Mucosa of gallbladder (tissue), 1 donor: ENCODE measurements at regions not wholly inside any gene's neighbourhood (a gene's known extent, or its start where the extent isn't known, plus 50 kb on each side); places are given as distances from the start of the nearest gene placed in this dataset.

Experiments
- DNase-seq: peaks from one replicate; pipeline ENCODE4 v3.0.0-alpha.2; 2020; ENCODE audit warnings: low spot score
- donor health status: DM: no; HTN: no; CAD: no.

DNA sequence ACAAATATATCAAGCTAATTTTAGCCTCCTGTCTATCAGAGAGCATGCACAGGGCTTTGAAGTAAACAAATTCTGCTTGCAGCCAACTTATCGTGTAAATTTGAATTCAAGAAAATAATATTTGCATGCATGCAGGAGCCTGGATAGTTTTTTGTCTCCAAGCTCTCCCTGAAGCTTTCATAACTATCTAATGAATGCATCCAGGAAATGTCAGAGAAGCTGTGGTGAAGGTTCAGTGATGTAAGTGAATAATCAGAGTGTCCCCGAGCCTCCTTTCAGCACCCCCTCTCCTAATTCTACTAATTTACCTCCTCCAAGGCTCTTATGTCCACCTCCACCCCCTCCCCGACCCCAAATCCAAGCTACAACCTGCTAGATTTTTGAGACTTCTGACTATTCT, 172.0 kb upstream of the ZNF32 start:
- no peak for DNase-seq

DNA sequence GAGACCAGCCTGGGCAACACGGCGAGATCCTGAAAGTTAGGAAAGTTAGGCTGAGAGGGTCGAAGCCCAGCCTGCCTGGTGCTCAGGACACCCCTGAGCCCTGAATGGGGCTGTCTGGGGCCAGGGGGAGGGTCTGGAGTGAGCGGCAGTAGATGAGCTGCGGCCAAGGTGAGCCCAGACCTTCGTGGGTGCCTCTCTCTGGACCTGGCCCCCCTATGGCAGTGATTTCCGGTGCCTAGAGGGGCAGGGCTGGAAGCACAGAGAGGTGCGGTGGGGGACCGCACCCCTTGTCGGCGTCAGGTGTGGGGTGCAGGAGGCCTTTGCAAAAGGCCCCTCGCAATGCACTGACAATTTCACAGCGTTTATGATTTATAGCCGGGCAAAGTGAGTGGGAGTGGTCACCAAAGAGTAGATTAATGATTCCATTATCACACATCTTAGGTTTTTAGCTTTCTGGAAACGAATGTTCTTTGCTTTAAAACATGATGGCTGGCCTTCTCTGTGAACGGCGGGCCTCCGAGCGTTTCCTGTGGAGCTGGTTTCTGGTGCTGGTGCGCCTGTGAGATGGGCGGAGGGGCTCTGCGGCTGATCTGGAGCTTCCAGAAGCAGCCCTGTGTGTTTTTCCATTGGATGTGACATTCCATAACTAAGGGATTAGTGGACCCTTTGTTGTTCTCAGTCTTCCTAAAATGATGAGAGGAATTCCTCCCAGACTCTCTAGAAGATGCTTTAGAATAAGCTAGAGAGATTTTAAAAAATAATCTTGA, 171.0 kb upstream of the ZNF32 start:
- DNase-seq, result no peak

DNA sequence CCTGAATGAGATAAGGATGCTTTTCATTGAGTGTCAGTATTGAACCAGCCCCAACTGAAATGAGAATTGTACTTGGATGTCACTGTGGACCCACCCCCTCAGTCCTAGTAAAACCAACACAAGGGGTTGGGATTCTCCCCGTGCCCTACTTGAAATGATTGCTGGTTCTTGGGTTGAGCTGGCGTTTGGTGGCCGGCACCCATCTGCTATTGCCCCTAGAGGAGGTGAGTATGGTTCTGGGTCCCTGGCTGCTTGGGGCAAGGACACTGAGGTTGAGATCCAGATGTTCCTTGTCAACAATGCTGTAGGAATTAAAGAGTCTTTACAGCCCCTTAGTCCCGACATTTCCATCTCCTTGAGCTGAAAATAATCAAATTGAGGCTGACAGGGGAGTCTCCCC, 170.0 kb upstream of the ZNF32 start:
- DNase-seq, result no peak

DNA sequence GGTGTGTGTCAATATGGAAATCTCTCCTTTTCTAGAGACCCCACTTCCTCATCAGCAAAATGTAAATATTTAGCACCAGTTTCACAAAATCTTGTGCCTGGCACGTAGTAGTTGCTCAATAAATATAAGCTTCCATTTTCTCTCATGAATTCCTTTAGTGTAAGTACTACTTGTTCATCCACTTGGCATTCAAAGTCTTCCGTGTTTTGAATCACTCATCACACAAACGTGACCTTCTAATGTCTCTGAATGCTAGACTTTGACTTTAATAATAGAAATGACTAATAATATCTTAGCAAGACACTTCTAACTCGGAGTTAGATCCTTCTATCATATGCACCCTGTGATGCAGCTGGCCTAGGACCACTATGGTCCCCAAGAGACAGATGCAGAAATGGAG, 168.7 kb upstream of the ZNF32 start:
- DNase-seq, result no peak

DNA sequence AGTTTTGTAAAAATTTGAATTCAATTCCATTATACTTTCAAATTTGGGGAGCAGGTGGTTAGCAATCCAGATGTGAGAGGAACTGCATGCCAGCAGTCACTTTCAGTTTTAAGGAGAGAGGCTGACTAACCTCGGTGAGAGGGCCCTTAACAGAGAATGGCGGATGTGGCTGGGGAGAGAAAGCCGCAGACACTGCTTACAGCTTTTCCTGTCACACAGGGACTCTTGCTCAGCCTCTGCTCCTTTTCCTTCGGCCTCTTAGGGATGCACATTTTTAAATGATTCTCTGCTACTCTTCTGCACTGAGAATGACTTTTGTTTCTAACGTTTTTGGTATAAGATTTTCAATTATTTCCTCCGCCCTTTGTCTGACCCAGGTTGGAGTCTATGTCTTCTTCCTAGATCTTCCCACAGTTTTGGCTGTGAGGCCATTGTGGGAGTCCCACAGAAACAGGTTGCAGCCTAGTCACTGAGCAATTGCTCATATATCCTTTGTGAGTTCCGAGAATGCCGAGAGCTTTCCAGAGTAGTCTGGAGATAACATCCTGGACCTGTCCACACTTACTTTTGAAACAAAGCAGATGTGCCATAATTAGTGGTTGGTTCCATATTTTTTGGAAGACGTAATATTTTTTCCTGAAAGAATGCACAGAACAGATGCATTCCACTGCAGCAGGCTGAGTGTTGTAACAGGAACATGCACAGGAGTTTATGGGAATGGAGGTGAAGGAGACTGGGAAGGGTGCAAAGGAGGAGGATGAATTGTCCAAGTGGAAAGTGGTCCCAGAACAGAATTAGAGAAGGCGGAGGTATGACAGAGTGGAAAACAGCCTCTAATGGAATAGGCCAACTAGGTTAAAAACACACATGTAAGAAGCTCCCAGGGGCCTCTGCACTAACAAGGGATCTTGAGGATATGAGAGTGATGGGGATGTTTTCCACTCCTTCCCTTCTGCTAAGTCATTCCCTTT, 168.0 kb upstream of the ZNF32 start:
- DNase-seq, result peak; percentile 47

DNA sequence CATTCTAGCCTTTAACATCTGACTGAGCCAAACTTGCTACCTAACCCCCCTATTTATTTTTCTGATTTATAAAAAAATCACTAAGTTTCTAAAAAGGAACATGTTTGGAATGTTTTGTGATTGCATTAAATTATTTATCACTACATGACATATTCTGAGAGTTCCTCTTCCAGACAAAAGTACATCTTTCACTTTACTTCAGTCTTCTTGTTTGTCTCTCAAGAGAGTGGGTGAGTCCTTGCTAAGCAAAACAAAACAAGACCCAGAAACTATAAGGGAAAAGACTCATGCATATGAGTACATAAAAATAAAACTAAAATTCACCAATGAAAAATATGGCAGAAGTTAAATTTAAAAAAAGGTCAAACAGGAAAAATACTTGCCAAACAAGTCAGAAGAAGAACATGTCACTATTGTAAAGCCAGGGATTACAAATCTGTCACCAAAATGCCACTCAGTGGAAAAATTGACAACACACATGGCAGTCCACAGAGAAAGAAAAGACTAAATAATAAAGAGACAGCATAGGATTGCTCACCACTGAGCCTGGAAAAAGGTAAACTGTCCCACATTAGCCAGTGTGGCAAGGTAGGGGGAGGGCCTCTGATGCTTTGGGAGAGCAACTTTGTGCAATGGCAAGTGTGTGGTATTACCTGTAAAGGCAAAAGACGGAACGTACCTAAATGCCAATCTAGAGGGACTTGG, 166.7 kb upstream of the ZNF32 start:
- DNase-seq, result no peak

DNA sequence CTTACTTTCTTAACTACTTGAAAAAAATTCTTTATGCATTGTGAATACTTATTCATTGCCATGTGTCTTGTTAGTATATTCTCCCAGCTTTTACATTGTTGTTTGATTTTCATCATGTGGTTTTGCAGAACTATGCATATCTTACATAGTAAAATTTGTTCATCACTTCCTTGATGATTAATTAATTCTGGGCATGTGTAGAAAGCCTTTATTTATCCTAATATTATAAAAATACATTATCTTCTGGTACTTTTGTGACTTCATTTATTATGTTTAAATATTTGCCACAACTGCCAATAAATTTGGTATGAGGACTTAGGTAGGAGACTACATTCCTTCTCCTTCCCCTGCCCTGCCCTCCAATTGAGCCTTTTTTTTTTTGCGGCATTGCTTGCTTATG, 166.0 kb upstream of the ZNF32 start:
- DNase-seq, result no peak

DNA sequence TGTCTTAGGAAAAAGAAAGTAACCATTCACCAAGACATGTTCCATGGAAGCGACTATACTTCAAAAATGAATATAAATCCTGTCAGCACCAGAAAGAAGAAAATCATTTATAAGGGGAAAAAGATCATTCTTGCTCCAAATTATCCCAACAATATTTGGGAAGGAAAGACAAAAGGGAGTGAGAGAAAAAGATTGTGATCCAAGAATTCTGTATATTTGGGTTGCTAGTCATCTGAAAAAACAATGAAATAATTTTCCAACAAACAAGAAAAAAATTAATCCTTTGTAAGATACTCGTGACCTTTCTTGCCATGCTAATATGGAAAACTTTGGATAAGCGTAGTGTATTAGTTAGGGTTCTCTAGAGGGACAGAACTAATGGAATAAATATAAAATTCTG, 163.2 kb upstream of the ZNF32 start:
- no peak for DNase-seq

DNA sequence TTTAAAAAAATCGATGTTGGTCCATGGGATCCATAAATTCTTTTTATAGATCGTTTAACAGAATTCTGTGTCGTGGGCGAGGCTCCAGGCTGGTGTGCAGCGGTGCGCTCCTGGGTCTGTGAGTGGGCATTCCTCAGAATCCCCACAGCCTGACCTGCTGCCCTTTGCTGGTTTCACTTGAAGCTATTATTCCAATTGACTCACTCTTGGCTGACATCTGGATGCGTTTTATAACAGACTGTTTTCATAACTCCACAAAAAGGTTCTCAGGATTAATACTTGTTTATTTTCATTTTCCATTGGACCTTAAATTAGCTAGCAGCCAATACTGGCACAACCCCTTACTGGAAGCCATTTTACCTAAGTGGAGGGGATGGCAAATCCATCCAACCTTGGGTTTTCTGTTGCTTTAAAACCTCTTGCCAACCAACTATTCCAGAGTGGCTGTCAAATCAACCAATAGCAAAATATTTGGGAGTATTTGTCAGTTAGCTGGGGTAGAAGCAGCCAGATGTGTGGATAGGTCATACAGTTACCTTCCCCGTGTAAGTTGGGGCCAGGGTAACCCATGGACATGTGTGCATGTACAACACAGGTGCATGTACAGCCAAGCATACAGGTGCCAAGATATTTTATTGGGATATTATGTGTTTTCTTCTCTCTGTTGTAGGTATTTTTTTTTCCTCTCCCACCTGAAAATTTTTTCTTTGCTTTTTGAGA, 160.7 kb upstream of the ZNF32 start:
- no peak for DNase-seq

DNA sequence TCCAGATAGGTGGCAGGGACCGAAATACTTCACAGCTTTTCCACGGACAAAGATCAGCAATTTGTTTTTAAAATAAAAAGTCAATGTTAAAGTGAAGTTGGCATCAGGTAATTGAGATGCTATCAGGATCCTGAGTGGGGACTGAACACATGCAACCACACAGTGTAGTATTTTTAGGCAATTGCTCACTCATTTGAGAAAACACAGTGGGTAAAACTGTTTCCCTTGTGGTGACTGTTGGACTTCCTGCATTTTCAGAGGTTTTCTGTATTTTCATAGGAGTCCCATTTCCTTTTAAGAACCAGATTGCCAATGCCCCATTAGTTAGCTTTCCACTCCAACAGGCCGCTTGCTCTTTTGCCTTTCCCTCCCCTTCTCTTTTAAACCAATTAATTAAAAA, 159.5 kb upstream of the ZNF32 start:
- DNase-seq, result no peak

DNA sequence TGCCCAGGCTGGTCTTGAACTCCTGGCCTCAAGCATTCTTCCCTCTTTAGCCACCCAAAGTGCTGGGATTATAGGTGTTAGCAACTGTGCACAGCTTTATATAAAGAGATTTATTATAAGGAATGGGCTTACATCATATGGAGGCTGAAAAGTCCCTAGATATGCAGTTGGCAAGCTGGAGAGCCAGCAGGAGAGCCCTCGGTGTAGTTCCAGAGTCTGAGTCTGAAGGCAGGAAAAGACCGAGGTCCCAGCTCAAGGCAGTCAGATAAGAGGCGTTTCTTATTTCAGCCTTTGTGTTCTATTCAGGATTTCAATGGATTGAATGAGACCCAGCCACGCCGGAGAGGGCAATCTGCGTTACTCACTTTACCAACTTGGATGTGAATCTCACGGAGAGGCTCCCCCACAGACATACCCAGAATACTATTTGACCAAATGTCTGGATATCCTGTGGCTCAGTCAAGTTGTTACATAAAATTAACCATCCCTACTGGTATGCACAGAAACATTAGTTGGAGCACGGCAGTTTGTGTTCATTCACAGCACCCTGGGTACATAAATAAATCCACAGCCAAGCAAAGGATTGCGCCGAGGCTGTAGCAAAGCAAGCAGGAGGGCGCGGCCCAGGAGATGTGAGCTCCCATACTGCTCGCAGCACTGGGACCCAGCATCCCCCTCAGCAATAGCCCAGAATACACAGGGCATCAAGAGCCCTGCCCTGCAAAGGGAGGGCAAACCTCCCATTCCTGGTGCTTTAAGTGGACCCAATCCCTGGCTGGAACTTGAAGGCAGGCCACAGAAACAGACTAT, 158.4 kb upstream of the ZNF32 start:
- DNase-seq, result no peak

DNA sequence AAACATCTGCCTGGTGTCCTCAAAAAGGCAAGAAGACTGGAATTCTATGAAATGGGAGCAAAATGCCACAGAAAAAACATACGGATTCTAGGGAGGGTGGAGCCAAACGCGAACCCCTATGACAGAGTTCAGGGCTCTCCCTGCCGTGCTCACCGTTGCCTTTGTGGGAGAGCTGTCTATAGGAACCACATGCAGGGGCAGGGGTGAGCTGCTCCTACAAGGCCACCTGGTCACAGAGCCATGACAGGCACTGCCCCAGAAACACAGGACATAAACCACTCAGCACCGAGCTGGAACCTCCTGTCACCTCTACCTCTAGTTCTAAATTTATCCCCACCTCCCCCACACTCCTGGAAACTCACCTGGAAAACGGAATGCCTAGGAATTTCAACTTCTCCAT, 155.1 kb upstream of the ZNF32 start:
- DNase-seq, result no peak

DNA sequence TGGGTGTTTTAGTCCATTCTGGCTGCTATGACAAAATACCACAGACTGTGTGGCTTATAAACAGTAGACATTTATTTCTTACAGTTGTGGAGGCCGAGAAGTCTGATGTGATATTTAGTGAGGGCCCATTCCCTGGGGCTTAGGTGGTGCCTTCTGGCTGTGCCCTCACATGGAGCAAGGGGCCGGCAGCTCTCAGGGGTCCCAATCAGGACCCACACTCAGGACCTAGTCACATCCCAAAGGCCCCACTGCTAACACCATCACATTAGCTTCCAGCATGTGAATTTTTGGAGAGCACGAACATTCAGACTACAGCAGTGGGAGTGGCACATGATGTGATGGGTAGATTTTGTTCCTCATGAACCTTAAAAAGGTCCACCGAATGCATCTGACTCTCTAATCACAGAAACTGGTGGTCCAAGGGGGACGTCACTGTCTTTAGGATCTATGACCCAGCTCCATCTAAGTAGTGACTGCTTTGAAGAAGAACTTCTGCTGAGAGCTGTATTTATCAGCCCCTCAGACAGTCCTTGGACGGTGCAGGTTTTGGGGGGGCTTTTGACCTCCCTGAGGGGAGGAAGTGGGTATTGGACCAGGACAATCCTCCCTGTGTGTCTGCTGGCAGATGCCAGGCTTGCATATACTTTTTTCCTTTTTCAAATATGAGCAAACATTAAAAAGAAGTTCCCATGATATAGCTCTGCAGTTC, 154.5 kb upstream of the ZNF32 start:
- no peak for DNase-seq

DNA sequence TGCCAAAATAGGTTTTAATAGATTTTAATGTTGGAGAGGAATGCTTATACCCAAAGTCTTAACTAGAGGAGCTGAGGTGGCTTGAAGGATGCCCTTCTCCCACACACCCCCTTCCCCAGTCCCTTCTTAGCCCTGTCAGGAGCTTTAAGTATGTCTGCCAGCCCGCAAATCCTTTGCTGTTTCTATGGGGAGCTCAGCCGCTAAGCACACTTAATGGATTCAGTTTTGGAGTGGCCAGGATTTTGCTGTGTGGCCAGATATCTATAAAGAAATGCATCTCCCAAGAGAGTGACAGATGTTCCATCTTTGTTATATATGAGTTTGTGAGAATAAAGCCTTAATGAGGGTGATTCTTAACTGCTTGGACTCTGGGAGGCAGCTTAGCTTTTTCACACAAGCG, 152.9 kb upstream of the ZNF32 start:
- no peak for DNase-seq

DNA sequence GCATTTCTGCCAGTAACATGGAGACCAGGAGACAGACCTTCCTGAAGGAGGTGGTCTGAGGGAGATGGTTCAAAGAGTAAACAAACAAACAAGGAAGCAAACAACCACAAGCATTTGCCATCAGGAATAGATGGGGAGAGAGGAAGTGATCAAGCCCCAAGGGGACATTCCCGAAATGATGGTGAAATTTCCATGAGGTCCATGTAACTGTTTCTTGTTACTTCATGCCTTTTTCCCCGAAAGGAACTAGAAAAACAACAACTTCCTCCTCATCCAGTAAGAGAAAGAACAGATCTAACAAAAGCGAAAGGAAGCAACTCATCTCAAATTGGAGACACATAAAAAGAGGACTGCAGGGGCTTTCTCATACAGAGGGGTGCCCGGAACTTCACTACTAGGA, 152.5 kb upstream of the ZNF32 start:
- DNase-seq, result no peak

DNA sequence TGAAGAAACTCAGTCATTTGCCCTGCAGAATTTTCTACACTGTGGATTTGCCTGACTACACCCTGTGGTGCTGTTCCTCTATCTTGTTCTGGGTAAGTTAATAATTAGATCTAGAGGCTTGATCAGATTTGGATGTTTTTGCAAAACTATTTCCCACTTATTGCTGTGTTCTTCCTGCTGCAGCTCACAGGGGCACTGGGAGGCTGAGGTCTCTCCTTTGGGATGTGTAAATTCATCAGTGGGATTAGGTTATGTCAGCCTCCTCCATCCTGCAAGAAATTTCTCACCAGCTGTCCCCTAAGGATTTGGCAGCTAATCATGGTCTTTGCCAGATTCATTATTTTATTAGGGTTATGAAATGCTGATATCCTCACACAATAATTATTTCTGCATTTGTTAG, 148.1 kb upstream of the ZNF32 start:
- DNase-seq, result no peak

DNA sequence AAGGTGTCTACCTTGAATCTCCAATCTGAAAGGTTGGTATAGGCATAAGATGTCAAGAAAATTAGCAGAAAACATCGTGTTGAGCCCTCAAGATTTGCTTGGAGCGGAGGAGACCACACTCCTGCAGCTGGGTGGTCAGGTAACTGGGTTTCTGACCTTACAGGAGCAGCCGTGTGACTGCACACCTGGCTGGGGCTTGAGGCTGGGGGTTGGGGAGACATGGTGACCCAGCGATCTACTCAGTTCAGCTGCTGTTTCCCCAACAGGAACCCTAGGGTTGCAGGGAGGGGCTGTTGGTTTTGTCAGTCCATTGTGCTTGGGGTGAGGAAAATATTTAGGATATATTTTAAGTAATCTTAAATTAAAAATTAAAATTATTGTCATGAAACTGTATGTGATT, 147.0 kb upstream of the ZNF32 start:
- DNase-seq, result no peak

DNA sequence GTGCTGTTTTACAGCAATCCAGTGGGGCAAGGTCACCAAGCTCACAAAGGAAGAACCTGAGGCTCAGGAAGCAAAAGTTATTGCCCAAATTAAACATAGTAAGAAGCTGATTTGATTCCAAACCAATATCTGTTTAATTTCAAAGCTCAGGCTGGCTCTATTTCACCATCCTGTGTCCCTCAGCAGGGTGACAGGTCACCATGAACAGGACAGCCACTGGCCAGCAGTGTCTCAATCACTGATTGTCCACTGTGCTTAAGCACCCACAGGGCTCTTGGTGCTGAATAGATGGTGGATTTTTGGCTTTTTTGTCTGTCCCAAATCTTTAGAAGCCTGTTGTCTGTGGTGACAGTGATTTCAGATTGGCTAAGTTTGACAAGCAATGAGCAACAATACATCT, 146.4 kb upstream of the ZNF32 start:
- no peak for DNase-seq

DNA sequence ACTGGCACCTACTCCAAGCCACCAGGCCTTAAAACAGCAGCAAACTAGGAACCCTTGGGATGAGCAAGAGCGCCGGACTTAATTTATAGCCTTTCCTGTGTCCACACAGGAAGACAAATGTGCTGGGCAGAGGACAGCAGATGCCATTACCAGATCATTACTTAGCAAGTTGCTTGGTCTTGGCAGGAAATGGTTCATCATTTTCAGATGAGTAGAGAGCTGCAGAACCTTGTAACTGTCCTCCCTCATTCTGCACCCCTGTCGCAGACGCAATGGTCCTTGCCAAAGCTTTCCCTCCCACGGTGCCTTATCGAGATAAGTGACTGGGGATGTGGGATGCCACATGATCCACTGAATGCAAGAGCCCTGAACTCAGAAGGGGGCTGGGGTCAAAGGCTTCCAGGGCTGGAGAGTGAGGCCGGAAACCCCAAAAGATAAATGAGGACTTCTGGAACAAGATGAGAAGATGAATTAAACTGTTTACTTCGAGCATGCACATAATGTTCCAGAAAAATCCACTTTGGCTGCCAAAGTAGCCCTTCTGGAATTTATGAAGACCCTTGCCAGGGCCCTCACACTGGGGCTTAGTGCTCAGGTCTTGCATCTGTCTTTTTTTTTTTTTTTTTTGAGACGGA, 145.6 kb upstream of the ZNF32 start:
- DNase-seq, result no peak

DNA sequence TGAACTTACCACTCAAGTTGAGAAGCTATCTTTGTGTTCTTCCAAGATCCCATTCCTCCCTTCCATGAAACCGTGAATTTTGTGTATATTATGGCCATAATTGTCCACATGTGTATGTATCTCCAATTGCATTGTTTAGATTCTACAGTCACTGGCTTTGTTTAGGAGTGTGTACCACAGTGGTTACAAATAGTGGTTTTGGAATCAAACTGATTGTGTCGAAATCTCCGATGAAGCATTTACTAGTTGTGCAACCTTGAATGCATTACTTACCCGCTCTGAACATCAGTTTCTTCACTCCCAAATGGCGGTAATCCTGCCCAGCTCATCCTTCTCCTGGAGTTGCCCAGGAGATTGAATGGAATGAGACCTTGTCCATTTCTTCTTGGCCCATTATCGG, 145.0 kb upstream of the ZNF32 start:
- DNase-seq, result no peak
